PC-9 (cell line): ENCODE measurements at regions not wholly inside any gene's neighbourhood (a gene's known extent, or its start where the extent isn't known, plus 50 kb on each side); places are given as distances from the start of the nearest gene placed in this dataset.

ENCODE experiments used
- CTCF ChIP-seq: fragments of 200-600 bp; sonication (generic); conservative IDR thresholded peaks from 2 replicates; pipeline ENCODE4 v1.6.1; 2017; ENCODE audit warnings: mixed run types, antibody characterized with exemption, mild to moderate bottlenecking, moderate library complexity
- EZH2 ChIP-seq: fragments of 200-600 bp; sonication (generic); IDR thresholded peaks from 2 replicates; pipeline ENCODE4 v1.8.0; 2017; ENCODE audit warnings: antibody characterized with exemption, low read depth

DNA sequence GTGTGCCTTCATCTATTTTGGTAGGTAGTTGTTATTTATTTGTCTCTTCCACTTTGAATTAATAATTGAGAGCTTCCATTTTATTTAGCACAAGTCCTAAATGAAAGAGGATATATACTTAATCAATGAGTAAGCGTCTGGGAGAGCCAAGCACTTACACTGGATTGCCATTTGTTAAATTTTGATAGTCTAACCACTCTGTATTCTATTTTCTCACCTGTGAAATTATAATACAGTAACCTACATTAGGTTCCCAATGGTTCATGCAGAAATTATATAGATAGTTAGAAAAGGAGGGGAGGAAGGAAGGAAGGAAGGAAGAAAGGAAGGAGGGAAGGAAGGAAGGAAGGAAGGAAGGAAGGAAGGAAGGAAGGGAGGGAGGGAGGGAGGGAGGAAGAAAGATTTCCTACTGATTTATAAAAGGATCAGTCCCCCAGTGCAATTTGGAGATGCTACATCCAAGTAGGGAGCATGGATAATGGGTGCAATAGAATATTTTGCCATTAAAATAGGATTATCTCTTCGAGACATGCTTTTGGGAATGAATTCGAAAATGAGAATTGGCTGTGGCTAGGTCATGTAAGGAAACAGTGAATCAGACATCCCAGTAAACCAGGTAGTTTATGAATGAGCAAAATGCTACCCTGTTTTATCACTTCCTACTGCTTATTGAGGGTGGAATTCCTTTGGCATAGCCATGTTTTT, 239.8 kb downstream of the PCDH7 start:
- TF ChIP-seq CTCF (no peak), EZH2 (no peak)
